Hepatocyte (in vitro differentiated cells): ENCODE measurements at regions not wholly inside any gene's neighbourhood (a gene's known extent, or its start where the extent isn't known, plus 50 kb on each side); places are given as distances from the start of the nearest gene placed in this dataset.

ENCODE experiments used
- EZH2 ChIP-seq: fragments of 200-600 bp; sonication (generic); IDR thresholded peaks from 2 replicates; pipeline ENCODE4 v1.6.1; 2016; ENCODE audit warnings: antibody characterized with exemption, mild to moderate bottlenecking, borderline replicate concordance
- EZH2phosphoT487 ChIP-seq: fragments of 200-600 bp; sonication (generic); IDR thresholded peaks from one replicate; pipeline ENCODE4 v1.6.1; 2018; ENCODE audit warnings: antibody characterized with exemption, mild to moderate bottlenecking, low read depth, moderate library complexity; ENCODE audit not compliant: unreplicated experiment, severe bottlenecking
- TF ChIP-seq, protein P1 (sequence below): fragments of 200-600 bp; sonication (generic); IDR thresholded peaks from 2 replicates; pipeline ENCODE4 v1.5.1; 2016; ENCODE audit warnings: antibody characterized with exemption, mild to moderate bottlenecking; ENCODE audit not compliant: poor library complexity

DNA sequence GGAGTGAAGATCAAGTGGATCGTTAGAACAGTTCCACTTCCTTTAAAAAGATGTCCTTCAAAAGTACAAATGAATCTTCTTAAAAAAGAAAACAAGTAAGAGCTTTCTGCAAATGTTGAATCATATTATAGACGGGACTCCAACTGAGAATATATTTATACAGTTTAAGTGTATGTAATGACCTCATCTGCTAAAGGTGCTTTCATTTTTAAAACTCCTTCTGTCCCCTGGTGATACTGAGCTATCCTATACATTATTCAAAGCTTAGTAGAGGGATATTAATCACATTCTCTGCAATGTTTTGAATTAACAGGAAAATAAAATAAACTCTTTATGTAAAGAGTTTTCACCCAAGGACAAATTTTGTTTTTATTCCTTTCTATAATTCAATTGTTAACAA is 420.7 kb upstream of the SLC8A1 start:
- TF ChIP-seq, protein P1, sequence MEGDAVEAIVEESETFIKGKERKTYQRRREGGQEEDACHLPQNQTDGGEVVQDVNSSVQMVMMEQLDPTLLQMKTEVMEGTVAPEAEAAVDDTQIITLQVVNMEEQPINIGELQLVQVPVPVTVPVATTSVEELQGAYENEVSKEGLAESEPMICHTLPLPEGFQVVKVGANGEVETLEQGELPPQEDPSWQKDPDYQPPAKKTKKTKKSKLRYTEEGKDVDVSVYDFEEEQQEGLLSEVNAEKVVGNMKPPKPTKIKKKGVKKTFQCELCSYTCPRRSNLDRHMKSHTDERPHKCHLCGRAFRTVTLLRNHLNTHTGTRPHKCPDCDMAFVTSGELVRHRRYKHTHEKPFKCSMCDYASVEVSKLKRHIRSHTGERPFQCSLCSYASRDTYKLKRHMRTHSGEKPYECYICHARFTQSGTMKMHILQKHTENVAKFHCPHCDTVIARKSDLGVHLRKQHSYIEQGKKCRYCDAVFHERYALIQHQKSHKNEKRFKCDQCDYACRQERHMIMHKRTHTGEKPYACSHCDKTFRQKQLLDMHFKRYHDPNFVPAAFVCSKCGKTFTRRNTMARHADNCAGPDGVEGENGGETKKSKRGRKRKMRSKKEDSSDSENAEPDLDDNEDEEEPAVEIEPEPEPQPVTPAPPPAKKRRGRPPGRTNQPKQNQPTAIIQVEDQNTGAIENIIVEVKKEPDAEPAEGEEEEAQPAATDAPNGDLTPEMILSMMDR = no peak
- TF ChIP-seq EZH2phosphoT487 = no peak
- no peak for TF ChIP-seq EZH2
